Panc1 (cell line): ENCODE measurements at regions not wholly inside any gene's neighbourhood (a gene's known extent, or its start where the extent isn't known, plus 50 kb on each side); places are given as distances from the start of the nearest gene placed in this dataset.

ENCODE experiments used
- ATAC-seq: fragments of 200-7000 bp; cut with Tn5 transposase; 2 replicates; pipeline ENCODE4 v1.9.1; 2020; ENCODE audit warnings: mild to moderate bottlenecking, moderate library complexity
- BruUV-seq: library from RNA; stranded (reverse); fragments of 400-500 nt; replicated peaks from 2 replicates; lab custom pipeline; 2021; lab: Mats Ljungman, UMichigan
- CTCF ChIA-PET: fragments of 300-600 bp; sonication (Branson Sonifier 250); formaldehyde crosslinking; loops from one replicate; lab custom pipeline; 2022; ENCODE audit warnings: antibody characterized with exemption; lab: Charles Lee
- POLR2A ChIA-PET: fragments of 300-600 bp; sonication (Branson Sonifier 250); formaldehyde crosslinking; loops from one replicate; lab custom pipeline; 2022; ENCODE audit warnings: antibody characterized with exemption; lab: Charles Lee
- DNase-seq: peaks from one replicate; pipeline ENCODE4 v3.0.0-alpha.2; 2010; ENCODE audit warnings: low read depth, low spot score
- H3K27ac ChIP-seq: 2 replicates; pipeline ENCODE4 v1.5.1; 2011; ENCODE audit warnings: mild to moderate bottlenecking, low read length, inconsistent platforms
- H3K27me3 ChIP-seq: fragments of 200-500 bp; sonication (Bioruptor generic); 2 replicates; pipeline ENCODE4 v1.6.0; 2014; ENCODE audit warnings: low read length, inconsistent platforms; ENCODE audit not compliant: control insufficient read depth, insufficient read depth
- H3K36me3 ChIP-seq: fragments of 200-500 bp; sonication (Bioruptor generic); 2 replicates; pipeline ENCODE4 v1.5.1; 2014; ENCODE audit warnings: inconsistent platforms, mild to moderate bottlenecking, low read length, moderate library complexity; ENCODE audit not compliant: control insufficient read depth, insufficient read depth
- H3K4me1 ChIP-seq: 2 replicates; pipeline ENCODE4 v1.5.1; 2011; ENCODE audit warnings: inconsistent platforms, mild to moderate bottlenecking, low read length, moderate library complexity; ENCODE audit not compliant: control insufficient read depth, insufficient read depth
- H3K4me3 ChIP-seq, 2 experiments: 2 replicates each; pipeline ENCODE4 v1.5.1; 2011 to 2012; ENCODE audit warnings: low read depth in 2 of 2, low read length in 2 of 2, mild to moderate bottlenecking in 2 of 2, inconsistent platforms in 1 of 2, moderate library complexity in 1 of 2
- H3K9me3 ChIP-seq: fragments of 200-500 bp; sonication (Bioruptor generic); 2 replicates; pipeline ENCODE4 v1.5.1; 2014; ENCODE audit warnings: low read depth, mild to moderate bottlenecking, inconsistent platforms, low read length, moderate library complexity; ENCODE audit not compliant: control insufficient read depth, insufficient read depth
- CTCF ChIP-seq: fragments of 450-650 bp; IDR thresholded peaks from 2 replicates; pipeline ENCODE4 v1.5.1; 2017; ENCODE audit warnings: mild to moderate bottlenecking
- POLR2AphosphoS5 ChIP-seq: IDR thresholded peaks from 2 replicates; pipeline ENCODE4 v1.6.1; 2012; ENCODE audit warnings: mild to moderate bottlenecking, low read depth, low read length, moderate library complexity
- REST ChIP-seq, 2 experiments: IDR thresholded peaks; 2 replicates each; pipeline ENCODE4 v1.6.1; 2011 to 2012; ENCODE audit warnings: low read depth in 2 of 2, control low read depth in 1 of 2, low read length in 1 of 2, mild to moderate bottlenecking in 1 of 2, moderate library complexity in 1 of 2; ENCODE audit not compliant: insufficient read depth in 1 of 2
- SIN3A ChIP-seq: IDR thresholded peaks from 2 replicates; pipeline ENCODE4 v1.6.1; 2012; ENCODE audit warnings: low read depth, mild to moderate bottlenecking, low read length, moderate library complexity, borderline replicate concordance; ENCODE audit not compliant: insufficient read depth
- TCF7L2 ChIP-seq: IDR thresholded peaks from 2 replicates; pipeline ENCODE4 v1.6.1; 2011; ENCODE audit warnings: mild to moderate bottlenecking, low read depth, low read length, inconsistent platforms
- in situ Hi-C: cut with HindIII; loops from 2 replicates; pipeline ENCODE4 v1.10.0; 2016; ENCODE audit warnings: low sequenced_read_pairs, low pct_unique_long_range_greater_than_20kb
- intact Hi-C: fragments of 100-400 bp; cut with micrococcal nuclease; formaldehyde crosslinking; loops from one replicate; pipeline ENCODE4 v1.10.0; 2022; ENCODE audit not compliant: unreplicated experiment

GRCh38 chr5:8184455-8185063 is 315.6 kb downstream of the MTRR start:
- Histone ChIP-seq H3K9me3 (no peaks in the 10 kb centered on the region), H3K4me3 (no peak overlapping the region), H3K27ac (no peak overlapping the region), H3K27me3 (no peaks in the 10 kb centered on the region), H3K4me1 (no peaks in the 10 kb centered on the region), H3K36me3 (no peaks in the 10 kb centered on the region)
- ATAC-seq (no peak), DNase-seq (peak; percentile 42)
- BruUV-seq, result no TSS peak
- ChIA-PET CTCF (no interaction called here), POLR2A (no interaction called here)
- TF ChIP-seq REST (IDR thresholded peaks at IDR 0.05; ENCODE audit: insufficient read depth in 1 of 2, low read depth in 2 of 2, low read length in 1 of 2) (no peak), POLR2AphosphoS5 (no peak), SIN3A (no peak), CTCF (peak; percentile 81), TCF7L2 (no peak)
- intact Hi-C loops, result no loop called here
- in situ Hi-C loops, result no loop called here

GRCh38 chr5:8185852-8186251 is 316.9 kb downstream of the MTRR start:
- no peaks in the 10 kb centered on the region for H3K36me3 ChIP-seq
- no peak for ATAC-seq
- POLR2A ChIA-PET, result no interaction called here
- H3K27me3 ChIP-seq, result no peaks in the 10 kb centered on the region
- DNase-seq, result no peak
- intact Hi-C loops (no loop called here), in situ Hi-C loops (no loop called here)
- H3K9me3 ChIP-seq, result no peaks in the 10 kb centered on the region
- no TSS peak for BruUV-seq
- no peaks in the 10 kb centered on the region for H3K4me1 ChIP-seq
- CTCF ChIA-PET, result no interaction called here
- H3K27ac ChIP-seq, result no peak overlapping the region
- TF ChIP-seq SIN3A, result no peak
- no peak for TF ChIP-seq POLR2AphosphoS5
- TF ChIP-seq REST (IDR thresholded peaks at IDR 0.05; ENCODE audit: insufficient read depth in 1 of 2, low read depth in 2 of 2, low read length in 1 of 2), result no peak
- no peak for TF ChIP-seq TCF7L2
- TF ChIP-seq CTCF, result no peak
- no peak overlapping the region for H3K4me3 ChIP-seq
